22Rv1 (cell line): ENCODE measurements at regions not wholly inside any gene's neighbourhood (a gene's known extent, or its start where the extent isn't known, plus 50 kb on each side); places are given as distances from the start of the nearest gene placed in this dataset.

Source experiments
- CTCF ChIP-seq: fragments of 450-650 bp; IDR thresholded peaks from 2 replicates; pipeline ENCODE4 v1.5.1; 2017; ENCODE audit warnings: mild to moderate bottlenecking
- ZFX ChIP-seq: fragments of 450-650 bp; IDR thresholded peaks from 2 replicates; pipeline ENCODE4 v1.6.1; 2017; ENCODE audit warnings: antibody characterized with exemption, borderline replicate concordance

- no peak for TF ChIP-seq CTCF
- no peak for TF ChIP-seq ZFX
Measured at GRCh38 chr11:29336727-29337575, 679.9 kb downstream of the KCNA4 start.
